Astrocyte of the spinal cord (primary cell): ENCODE measurements at regions not wholly inside any gene's neighbourhood (a gene's known extent, or its start where the extent isn't known, plus 50 kb on each side); places are given as distances from the start of the nearest gene placed in this dataset.

ENCODE experiments used
- DNase-seq: peaks from one replicate; pipeline ENCODE4 v3.0.0; 2011; ENCODE audit warnings: low read depth, low spot score
- H3K4me3 ChIP-seq: 2 replicates; pipeline ENCODE4 v1.5.1; 2011; ENCODE audit warnings: low read depth, mild to moderate bottlenecking, low read length, moderate library complexity
- CTCF ChIP-seq: IDR thresholded peaks from 2 replicates; pipeline ENCODE4 v1.5.1; 2012; ENCODE audit warnings: low read depth, mild to moderate bottlenecking, low read length, inconsistent platforms
- in situ Hi-C: cut with HindIII; loops from 2 replicates; pipeline ENCODE4 v1.10.0; 2017; ENCODE audit warnings: low sequenced_read_pairs

- no peak for TF ChIP-seq CTCF
These were observed 221.4 kb downstream of the CMPK2 start for GRCh38 chr2:6644261-6644660.

GRCh38 chr2:6645004-6645403 lies 220.7 kb downstream of the CMPK2 start:
- H3K4me3 ChIP-seq, result no peak overlapping the region
- in situ Hi-C loops, result no loop called here
- no peak for TF ChIP-seq CTCF
- no peak for DNase-seq

More at GRCh38 chr2:6644261-6644660, 221.4 kb downstream of the CMPK2 start:
- no peak overlapping the region for H3K4me3 ChIP-seq
- in situ Hi-C loops, result no loop called here
- DNase-seq, result no peak

GRCh38 chr2:6645672-6646071 lies 220.0 kb downstream of the CMPK2 start:
- no peak for DNase-seq
- TF ChIP-seq CTCF, result no peak
- in situ Hi-C loops, result no loop called here
- H3K4me3 ChIP-seq, result no peak overlapping the region

- no peak overlapping the region for H3K4me3 ChIP-seq
- no peak for DNase-seq
- TF ChIP-seq CTCF, result no peak
- in situ Hi-C loops, result no loop called here
These were observed 218.7 kb downstream of the CMPK2 start for GRCh38 chr2:6647046-6647445.

GRCh38 chr2:6648596-6649247 lies 217.0 kb downstream of the CMPK2 start:
- no peak overlapping the region for H3K4me3 ChIP-seq
- in situ Hi-C loops, result no loop called here

GRCh38 chr2:6650311-6650710 lies 215.4 kb downstream of the CMPK2 start:
- no peak for TF ChIP-seq CTCF
- DNase-seq, result no peak
- in situ Hi-C loops, result no loop called here
- H3K4me3 ChIP-seq, result no peak overlapping the region

More at GRCh38 chr2:6648596-6649247, 217.0 kb downstream of the CMPK2 start:
- DNase-seq, result no peak
- TF ChIP-seq CTCF, result no peak

- H3K4me3 ChIP-seq, result no peak overlapping the region
- in situ Hi-C loops, result no loop called here
- DNase-seq, result no peak
- TF ChIP-seq CTCF, result no peak
These were observed 213.5 kb downstream of the CMPK2 start for GRCh38 chr2:6652251-6652650.
